ENCODE measurements at regions not wholly inside any gene's neighbourhood (a gene's known extent, or its start where the extent isn't known, plus 50 kb on each side); places are given as distances from the start of the nearest gene placed in this dataset.
"Not testable (repeated sequence)": the region's sequence is repeated elsewhere in the genome, so short reads cannot be mapped to it uniquely, and the experiment has no call there.

GRCh38 chr2:143840601-143841000 is 679.3 kb downstream of the ZEB2 start:
- H3K27ac Mint-ChIP-seq, result no peak overlapping the region
- no peak overlapping the region for H3K4me3 Mint-ChIP-seq
- peaks cover 2% of the 10 kb centered on the region for H3K9me3 Mint-ChIP-seq
- H3K36me3 Mint-ChIP-seq (ENCODE audit: low read depth), result no peaks in the 10 kb centered on the region
- peaks cover 9% of the 10 kb centered on the region for H3K27me3 Mint-ChIP-seq
- no peaks in the 10 kb centered on the region for H3K4me1 Mint-ChIP-seq
- ChIA-PET CTCF (no interaction called here), POLR2A (no interaction called here)
- DNase-seq, result no peak

- H3K4me3 Mint-ChIP-seq, result no peak overlapping the region
- H3K9me3 Mint-ChIP-seq, result peaks cover 2% of the 10 kb centered on the region
- ChIA-PET POLR2A (no interaction called here), CTCF (no interaction called here)
- H3K27ac Mint-ChIP-seq, result no peak overlapping the region
- H3K27me3 Mint-ChIP-seq, result peaks cover 6% of the 10 kb centered on the region
- DNase-seq, result no peak
- H3K36me3 Mint-ChIP-seq (ENCODE audit: low read depth), result no peaks in the 10 kb centered on the region
- no peaks in the 10 kb centered on the region for H3K4me1 Mint-ChIP-seq
Measured at GRCh38 chr2:143840194-143840593, 679.7 kb downstream of the ZEB2 start.

- Mint-ChIP-seq H3K4me1 (no peaks in the 10 kb centered on the region), H3K27me3 (peaks cover 5% of the 10 kb centered on the region), H3K36me3 (ENCODE audit: low read depth) (no peaks in the 10 kb centered on the region), H3K9me3 (peaks cover 2% of the 10 kb centered on the region), H3K27ac (no peak overlapping the region), H3K4me3 (no peak overlapping the region)
- ChIA-PET CTCF (no interaction called here), POLR2A (no interaction called here)
- DNase-seq, result no peak
Measured at GRCh38 chr2:143839456-143839855, 680.5 kb downstream of the ZEB2 start.

- H3K27me3 Mint-ChIP-seq; POLR2A ChIA-PET; DNase-seq; H3K9me3 Mint-ChIP-seq; H3K27ac Mint-ChIP-seq; H3K4me3 Mint-ChIP-seq; H3K4me1 Mint-ChIP-seq; CTCF ChIA-PET; H3K36me3 Mint-ChIP-seq (ENCODE audit: low read depth): not testable (repeated sequence)
Measured at GRCh38 chr2:143837055-143837454, 682.9 kb downstream of the ZEB2 start.

GRCh38 chr2:143835481-143835880 is 684.4 kb downstream of the ZEB2 start:
- H3K36me3 Mint-ChIP-seq (ENCODE audit: low read depth), result no peaks in the 10 kb centered on the region
- ChIA-PET CTCF (no interaction called here), POLR2A (interaction anchor here (0.6 kb wide), 1 partner anchor 707 kb away, joined by 3 read pairs; no protein-coding TSS in a partner anchor)
- H3K27ac Mint-ChIP-seq, result no peak overlapping the region
- no peak overlapping the region for H3K4me3 Mint-ChIP-seq
- H3K27me3 Mint-ChIP-seq, result no peaks in the 10 kb centered on the region
- peaks cover 2% of the 10 kb centered on the region for H3K9me3 Mint-ChIP-seq
- no peaks in the 10 kb centered on the region for H3K4me1 Mint-ChIP-seq
- DNase-seq, result no peak

GRCh38 chr2:143833015-143833660 is 686.8 kb downstream of the ZEB2 start:
- CTCF ChIA-PET, result no interaction called here
- POLR2A ChIA-PET, result no interaction called here
- H3K27ac Mint-ChIP-seq, result no peak overlapping the region
- no peak for DNase-seq
- no peaks in the 10 kb centered on the region for H3K4me1 Mint-ChIP-seq
- no peak overlapping the region for H3K4me3 Mint-ChIP-seq
- peaks cover 2% of the 10 kb centered on the region for H3K9me3 Mint-ChIP-seq
- no peaks in the 10 kb centered on the region for H3K36me3 Mint-ChIP-seq (ENCODE audit: low read depth)
- H3K27me3 Mint-ChIP-seq, result no peaks in the 10 kb centered on the region

- no peaks in the 10 kb centered on the region for H3K4me1 Mint-ChIP-seq
- no peaks in the 10 kb centered on the region for H3K36me3 Mint-ChIP-seq (ENCODE audit: low read depth)
- peaks cover 5% of the 10 kb centered on the region for H3K27me3 Mint-ChIP-seq
- H3K4me3 Mint-ChIP-seq, result no peak overlapping the region
- ChIA-PET POLR2A (no interaction called here), CTCF (no interaction called here)
- H3K9me3 Mint-ChIP-seq, result no peaks in the 10 kb centered on the region
- H3K27ac Mint-ChIP-seq, result no peak overlapping the region
- DNase-seq, result no peak
Measured at GRCh38 chr2:143830476-143830875, 689.4 kb downstream of the ZEB2 start.

GRCh38 chr2:143828763-143829537 is 691.0 kb downstream of the ZEB2 start:
- H3K4me1 Mint-ChIP-seq, result no peaks in the 10 kb centered on the region
- ChIA-PET CTCF (no interaction called here), POLR2A (no interaction called here)
- H3K27ac Mint-ChIP-seq, result no peak overlapping the region
- peaks cover 5% of the 10 kb centered on the region for H3K27me3 Mint-ChIP-seq
- no peaks in the 10 kb centered on the region for H3K9me3 Mint-ChIP-seq
- no peak for DNase-seq
- H3K4me3 Mint-ChIP-seq, result no peak overlapping the region
- no peaks in the 10 kb centered on the region for H3K36me3 Mint-ChIP-seq (ENCODE audit: low read depth)

- Mint-ChIP-seq H3K27me3 (peaks cover 7% of the 10 kb centered on the region), H3K4me3 (no peak overlapping the region), H3K4me1 (no peaks in the 10 kb centered on the region), H3K27ac (no peak overlapping the region), H3K36me3 (ENCODE audit: low read depth) (no peaks in the 10 kb centered on the region), H3K9me3 (no peaks in the 10 kb centered on the region)
- ChIA-PET POLR2A (no interaction called here), CTCF (no interaction called here)
- no peak for DNase-seq
Measured at GRCh38 chr2:143824791-143825190, 695.1 kb downstream of the ZEB2 start.

GRCh38 chr2:143823876-143824275 is 694.7 kb downstream of the ARHGAP15 start:
- Mint-ChIP-seq H3K4me1 (no peaks in the 10 kb centered on the region), H3K27ac (no peak overlapping the region)

GRCh38 chr2:143823296-143823695 is 694.1 kb downstream of the ARHGAP15 start:
- Mint-ChIP-seq H3K9me3 (no peaks in the 10 kb centered on the region), H3K4me3 (no peak overlapping the region), H3K4me1 (no peaks in the 10 kb centered on the region), H3K27ac (no peak overlapping the region), H3K27me3 (peaks cover 7% of the 10 kb centered on the region), H3K36me3 (ENCODE audit: low read depth) (no peaks in the 10 kb centered on the region)
- ChIA-PET POLR2A (no interaction called here), CTCF (interaction anchor here (0.6 kb wide), 1 partner anchor 68 kb away, joined by 6 read pairs; no protein-coding TSS in a partner anchor)
- DNase-seq, result no peak

More at GRCh38 chr2:143823876-143824275, 694.7 kb downstream of the ARHGAP15 start:
- ChIA-PET POLR2A (no interaction called here), CTCF (no interaction called here)
- no peaks in the 10 kb centered on the region for H3K9me3 Mint-ChIP-seq
- peaks cover 7% of the 10 kb centered on the region for H3K27me3 Mint-ChIP-seq
- no peaks in the 10 kb centered on the region for H3K36me3 Mint-ChIP-seq (ENCODE audit: low read depth)
- H3K4me3 Mint-ChIP-seq, result no peak overlapping the region
- no peak for DNase-seq

GRCh38 chr2:143822736-143823135 is 693.5 kb downstream of the ARHGAP15 start:
- Mint-ChIP-seq H3K4me1 (no peaks in the 10 kb centered on the region), H3K36me3 (ENCODE audit: low read depth) (no peaks in the 10 kb centered on the region), H3K4me3 (no peak overlapping the region), H3K9me3 (no peaks in the 10 kb centered on the region), H3K27ac (no peak overlapping the region), H3K27me3 (peaks cover 7% of the 10 kb centered on the region)
- DNase-seq, result no peak
- POLR2A ChIA-PET, result no interaction called here
- CTCF ChIA-PET, result no interaction called here

GRCh38 chr2:143819764-143820163 is 690.5 kb downstream of the ARHGAP15 start:
- Mint-ChIP-seq H3K27ac (no peak overlapping the region), H3K27me3 (peaks cover 2% of the 10 kb centered on the region), H3K4me1 (no peaks in the 10 kb centered on the region), H3K9me3 (no peaks in the 10 kb centered on the region), H3K36me3 (ENCODE audit: low read depth) (no peaks in the 10 kb centered on the region), H3K4me3 (no peak overlapping the region)
- ChIA-PET CTCF (no interaction called here), POLR2A (no interaction called here)
- no peak for DNase-seq

GRCh38 chr2:143819190-143819735 is 690.0 kb downstream of the ARHGAP15 start:
- no peaks in the 10 kb centered on the region for H3K36me3 Mint-ChIP-seq (ENCODE audit: low read depth)
- POLR2A ChIA-PET, result no interaction called here
- DNase-seq, result no peak
- no peak overlapping the region for H3K27ac Mint-ChIP-seq
- H3K4me1 Mint-ChIP-seq, result no peaks in the 10 kb centered on the region
- H3K9me3 Mint-ChIP-seq, result no peaks in the 10 kb centered on the region
- no peak overlapping the region for H3K4me3 Mint-ChIP-seq
- CTCF ChIA-PET, result no interaction called here
- H3K27me3 Mint-ChIP-seq, result peaks cover 2% of the 10 kb centered on the region
